ENCODE measurements at regions not wholly inside any gene's neighbourhood (a gene's known extent, or its start where the extent isn't known, plus 50 kb on each side); places are given as distances from the start of the nearest gene placed in this dataset.

GRCh38 chr2:2806711-2807110 lies 475.6 kb upstream of the MYT1L start:
- no peak for ATAC-seq (ENCODE audit: low read depth)
- Histone ChIP-seq H3K4me1 (ENCODE audit: control insufficient read depth, insufficient read depth, low read length) (no peaks in the 10 kb centered on the region), H2BK120ac (ENCODE audit: low read depth, low read length) (no peak overlapping the region), H3K27ac (ENCODE audit: insufficient read depth, low read length) (no peak overlapping the region), H2AK9ac (replicated peaks; ENCODE audit: low read depth, low read length, poor library complexity) (no peak overlapping the region), H3K23ac (ENCODE audit: low read depth, low read length) (no peak overlapping the region), H3K14ac (replicated peaks; ENCODE audit: low read depth, low read length) (no peak overlapping the region), H3K9ac (ENCODE audit: low read depth, low read length) (no peak overlapping the region), H3K27me3 (ENCODE audit: control insufficient read depth, insufficient read depth, low read length) (no peaks in the 10 kb centered on the region), H2AK5ac (ENCODE audit: low read depth, low read length) (no peak overlapping the region), H3K79me1 (ENCODE audit: low read depth in 1 of 2, low read length in 2 of 2) (no peaks in the 10 kb centered on the region), H3K18ac (ENCODE audit: low read depth, low read length) (no peak overlapping the region), H3K36me3 (ENCODE audit: control insufficient read depth, insufficient read depth, low read length) (no peaks in the 10 kb centered on the region), H4K20me1 (ENCODE audit: insufficient read depth, low read length) (no peaks in the 10 kb centered on the region), H3K9me3 (ENCODE audit: control insufficient read depth, insufficient read depth, low read length) (peaks cover 43% of the 10 kb centered on the region), H3K4ac (ENCODE audit: low read depth, low read length) (no peak overlapping the region), H4K91ac (ENCODE audit: insufficient read depth, low read depth, low read length) (no peak overlapping the region), H3K9me1 (ENCODE audit: insufficient read depth, low read length) (no peaks in the 10 kb centered on the region), H3K56ac (ENCODE audit: extremely low read depth, insufficient read depth, low read length) (no peak overlapping the region), H2AFZ (replicated peaks; ENCODE audit: low read length, poor library complexity) (no peak overlapping the region), H2BK20ac (ENCODE audit: low read depth, low read length) (no peak overlapping the region), H4K8ac (ENCODE audit: low read depth in 2 of 2, low read length in 2 of 2) (no peak overlapping the region), H3K4me2 (ENCODE audit: low read depth, low read length) (no peak overlapping the region), H2BK15ac (ENCODE audit: low read depth, low read length) (no peak overlapping the region), H4K5ac (ENCODE audit: low read depth, low read length) (no peak overlapping the region), H2BK5ac (ENCODE audit: low read depth, low read length, poor library complexity, severe bottlenecking) (no peak overlapping the region), H3K4me3 (ENCODE audit: insufficient read depth, low read depth, low read length) (no peak overlapping the region)
- dilution Hi-C loops (cut with HindIII; ENCODE audit: low sequenced_read_pairs, unreplicated experiment) (no loop called here), intact Hi-C loops (cut with micrococcal nuclease) (no loop called here), in situ Hi-C loops (cut with MboI; ENCODE audit: low sequenced_read_pairs) (no loop called here)
- no peak for TF ChIP-seq CTCF (conservative IDR thresholded peaks at IDR 0.05; ENCODE audit: low read depth, low read length)
- no peak for TF ChIP-seq MAZ (IDR thresholded peaks at IDR 0.05; ENCODE audit: borderline replicate concordance, low read depth, low read length)
- TF ChIP-seq NFE2L2 (IDR thresholded peaks at IDR 0.05; ENCODE audit: low read depth, low read length), result no peak
- no peak for TF ChIP-seq MXI1 (IDR thresholded peaks at IDR 0.05; ENCODE audit: borderline replicate concordance, low read depth, low read length)
- TF ChIP-seq CHD1 (IDR thresholded peaks at IDR 0.05; ENCODE audit: low read depth, low read length), result no peak
- TF ChIP-seq RCOR1 (IDR thresholded peaks at IDR 0.05; ENCODE audit: insufficient replicate concordance, low read length), result no peak
- TF ChIP-seq ELK1 (IDR thresholded peaks at IDR 0.05; ENCODE audit: borderline replicate concordance, low read depth, low read length), result no peak
- no peak for TF ChIP-seq MAFK (IDR thresholded peaks at IDR 0.05; ENCODE audit: low read depth, low read length)
- no peak for TF ChIP-seq RFX5 (IDR thresholded peaks at IDR 0.05; ENCODE audit: low read depth, low read length)
- no peak for TF ChIP-seq POLR2A (IDR thresholded peaks at IDR 0.05; ENCODE audit: low read depth, low read length)
- TF ChIP-seq USF2 (IDR thresholded peaks at IDR 0.05; ENCODE audit: low read depth, low read length), result no peak
- no peak for TF ChIP-seq RAD21 (IDR thresholded peaks at IDR 0.05; ENCODE audit: low read length)
- TF ChIP-seq SMC3 (IDR thresholded peaks at IDR 0.05; ENCODE audit: low read depth, low read length), result no peak
- no peak for TF ChIP-seq FOS (IDR thresholded peaks at IDR 0.05; ENCODE audit: low read depth, low read length)
- TF ChIP-seq BHLHE40 (IDR thresholded peaks at IDR 0.05; ENCODE audit: low read depth, low read length), result no peak
- TF ChIP-seq CEBPB (IDR thresholded peaks at IDR 0.05; ENCODE audit: low read depth, low read length), result no peak
- ChIA-PET POLR2A (ENCODE audit: unreplicated experiment) (no interaction called here), CTCF (no interaction called here)
- BruUV-seq (replicated peaks), result no TSS peak
- WGBS, 2 experiments (ENCODE audit: extremely low coverage in 2 of 2, insufficient read length in 1 of 2), result 17% methylated on average over 3 of the region's 7 CpGs; no CpG with 5 or more reads in 1 of the 2 experiments
- DNase-seq, result no peak
